Fibroblast of skin of scalp (primary cell): ENCODE measurements at regions not wholly inside any gene's neighbourhood (a gene's known extent, or its start where the extent isn't known, plus 50 kb on each side); places are given as distances from the start of the nearest gene placed in this dataset.

Experiments used
- DNase-seq: peaks from one replicate; pipeline ENCODE4 v3.0.0-alpha.2; 2013

DNA sequence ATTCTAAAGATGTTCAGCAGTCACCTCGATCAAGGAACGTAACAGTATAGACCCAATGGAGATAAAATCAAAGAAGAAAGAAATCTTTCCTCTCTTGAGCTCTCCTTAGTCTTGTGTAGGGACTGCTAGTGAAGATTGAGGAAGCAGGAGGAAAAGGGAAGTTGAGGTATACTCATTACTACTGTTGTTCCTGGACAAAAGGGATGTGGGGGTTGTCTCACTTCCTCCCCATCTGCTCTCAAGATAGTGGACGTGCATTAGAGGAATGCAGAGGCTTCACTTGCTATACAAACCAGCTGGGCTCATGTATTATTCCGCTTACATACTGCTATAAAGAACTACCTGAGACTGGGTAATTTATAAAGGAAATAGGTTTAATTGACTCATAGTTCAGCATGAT is 208.9 kb upstream of the ARHGEF9 start:
- DNase-seq: no peak

DNA sequence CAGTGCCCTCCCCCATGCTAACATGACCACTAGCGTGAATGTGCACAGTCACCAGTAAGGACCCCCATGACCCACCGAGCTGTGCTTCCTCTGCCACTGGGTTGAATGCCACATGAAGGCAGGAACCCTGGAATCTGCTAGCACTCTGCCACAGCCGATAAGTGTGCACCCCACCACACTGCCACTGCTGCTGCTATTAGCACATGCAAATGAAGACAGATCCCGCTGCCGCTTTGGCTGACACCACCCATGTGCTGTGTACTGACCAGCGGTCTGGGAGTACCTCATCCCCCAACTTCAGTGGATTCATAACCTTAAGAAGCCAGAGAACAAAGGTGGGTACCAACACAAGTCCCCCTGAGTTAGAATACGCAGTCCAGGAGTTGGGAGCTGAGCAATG is 200.9 kb upstream of the ARHGEF9 start:
- DNase-seq: no peak

DNA sequence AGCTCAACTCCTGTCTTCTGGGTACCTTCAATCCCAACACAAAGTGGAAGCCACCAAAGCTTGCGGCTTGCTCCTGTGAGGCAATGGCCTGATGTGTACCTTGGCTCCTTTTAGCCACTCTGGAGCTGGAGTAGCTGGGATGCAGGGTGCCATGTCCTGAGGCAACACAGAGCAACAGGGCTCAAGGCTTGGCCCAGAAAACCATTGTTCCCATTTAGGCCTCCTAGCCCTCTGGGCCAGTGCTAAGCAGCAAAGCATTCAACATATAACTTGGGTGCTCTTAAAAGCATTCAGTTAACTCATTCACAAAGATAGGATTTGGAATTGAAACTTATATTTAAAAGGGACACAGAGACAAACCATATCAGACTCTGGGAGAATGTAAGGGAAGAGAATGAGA is 194.5 kb upstream of the ARHGEF9 start:
- no peak for DNase-seq

DNA sequence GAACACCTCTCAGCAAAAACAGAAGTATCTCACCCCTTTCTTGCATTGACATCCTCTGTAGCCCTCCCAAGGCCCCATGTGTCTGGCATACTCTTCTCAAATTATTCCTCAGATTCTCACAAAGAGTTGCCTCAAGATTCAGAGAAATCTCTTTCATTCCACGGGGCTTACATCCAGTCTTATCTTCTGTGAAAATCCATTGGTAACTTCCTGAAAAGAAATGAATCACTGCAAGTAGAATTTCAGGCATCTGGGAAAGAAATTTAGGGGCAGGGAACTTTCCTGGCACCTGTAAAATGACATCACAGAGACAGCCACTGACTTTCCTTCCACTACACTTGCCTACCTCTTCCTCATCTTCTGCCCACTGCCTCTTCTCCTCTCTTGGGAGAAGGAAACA is 182.5 kb upstream of the ARHGEF9 start:
- no peak for DNase-seq

DNA sequence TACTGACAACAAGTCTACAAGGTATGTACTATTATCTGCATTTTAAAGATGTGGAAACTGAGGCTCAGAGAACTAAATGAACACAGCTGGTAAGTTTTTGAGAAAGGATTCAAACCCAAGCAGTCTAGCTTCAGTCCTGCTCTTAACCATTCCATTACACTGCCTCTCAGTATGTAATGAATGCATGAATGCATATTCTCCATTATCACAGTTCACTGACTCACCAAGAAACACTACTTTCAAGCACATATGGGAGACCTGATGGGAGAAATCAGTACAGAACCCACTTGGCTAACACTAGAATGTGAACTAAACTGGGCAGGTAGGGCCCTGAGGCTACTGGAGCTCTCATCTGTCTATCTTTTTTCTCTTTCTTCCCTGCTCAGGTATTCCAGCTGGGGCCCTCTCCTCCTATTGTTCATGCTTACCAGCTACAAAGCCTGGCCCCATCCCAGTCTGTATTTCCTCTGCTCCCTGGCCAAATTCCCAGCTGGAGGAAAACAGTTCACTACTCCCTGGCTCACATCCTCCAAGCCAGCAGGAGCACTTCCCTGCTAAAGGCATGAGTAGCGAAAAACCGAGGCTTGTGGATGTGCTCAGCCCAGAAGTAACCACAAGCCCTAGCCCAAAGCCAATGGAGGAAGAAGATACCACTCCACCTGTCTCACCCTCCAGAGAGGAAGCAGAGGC is 178.2 kb upstream of the ARHGEF9 start:
- DNase-seq: no peak

DNA sequence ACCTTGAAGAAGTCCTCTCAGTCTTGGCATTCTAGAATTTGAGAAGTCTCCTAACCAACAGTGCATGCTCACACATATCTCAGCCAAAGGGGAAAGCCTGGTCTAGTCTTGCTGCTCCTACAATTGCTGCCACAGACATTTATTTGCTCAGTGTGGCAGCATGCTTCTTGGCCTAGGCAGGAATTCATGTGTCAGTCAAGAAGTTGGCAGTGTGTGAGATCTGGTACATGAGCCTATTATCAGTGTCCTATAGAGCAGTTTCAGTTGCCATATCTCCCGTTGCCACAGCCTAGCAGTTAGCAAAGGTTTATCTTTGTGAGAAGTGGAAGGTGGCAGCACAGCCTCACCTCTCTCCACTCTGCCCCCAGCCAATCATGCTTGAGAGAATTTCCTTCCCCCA is 176.9 kb upstream of the ARHGEF9 start:
- no peak for DNase-seq

DNA sequence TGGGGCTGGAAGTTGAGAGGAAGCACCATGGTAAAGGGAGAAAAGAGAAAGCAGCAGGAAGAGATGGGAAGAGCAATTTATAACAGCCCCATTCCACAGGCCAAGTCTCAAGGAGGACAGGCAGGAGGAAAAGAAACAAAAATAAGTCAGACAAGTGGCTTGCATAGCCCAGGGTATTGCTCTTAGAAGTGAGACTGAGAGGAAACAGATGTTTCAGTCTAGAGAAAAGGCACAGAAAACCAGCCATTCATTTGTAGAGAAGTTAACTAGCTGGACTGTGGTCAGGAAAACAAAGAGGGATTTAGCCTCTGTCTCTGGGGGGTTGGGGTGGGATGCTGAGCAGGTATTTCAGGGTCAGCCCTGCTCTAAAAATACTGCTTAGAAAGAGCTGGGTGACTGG is 175.0 kb upstream of the ARHGEF9 start:
- no peak for DNase-seq

DNA sequence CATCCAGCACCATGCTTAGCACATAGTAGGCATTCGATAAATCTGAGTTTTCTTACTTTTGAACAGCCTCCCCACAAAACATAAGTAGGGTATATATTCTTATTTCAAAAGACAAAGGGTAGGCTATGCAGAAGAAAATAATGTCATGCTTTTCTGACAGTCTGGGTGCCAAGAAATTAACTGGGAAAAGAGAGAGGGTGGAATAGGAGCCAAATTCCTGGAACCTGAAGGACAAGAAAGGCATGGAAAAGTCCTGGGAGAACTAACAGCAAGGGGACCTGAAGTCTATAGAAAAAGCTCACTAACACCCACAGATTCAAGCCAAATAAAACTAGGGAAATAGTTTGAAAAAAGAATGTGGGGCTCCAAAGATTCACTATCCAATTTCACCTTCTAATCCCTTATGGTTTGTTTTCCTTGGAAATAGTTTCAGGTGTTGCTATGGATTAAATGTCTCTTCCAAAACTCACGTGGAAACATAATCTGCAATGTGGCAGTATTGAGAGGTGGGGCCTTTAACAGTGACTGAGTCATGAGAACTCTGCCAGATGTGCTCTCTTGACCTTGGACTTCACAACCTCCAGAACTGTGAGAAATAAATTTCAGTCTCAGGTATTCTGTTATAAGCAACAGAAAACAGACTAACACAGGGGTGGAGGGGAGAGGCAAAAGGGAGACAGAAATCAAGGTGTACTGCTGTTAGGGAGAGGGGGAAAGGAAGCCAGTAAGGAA is 173.3 kb upstream of the ARHGEF9 start:
- no peak for DNase-seq

DNA sequence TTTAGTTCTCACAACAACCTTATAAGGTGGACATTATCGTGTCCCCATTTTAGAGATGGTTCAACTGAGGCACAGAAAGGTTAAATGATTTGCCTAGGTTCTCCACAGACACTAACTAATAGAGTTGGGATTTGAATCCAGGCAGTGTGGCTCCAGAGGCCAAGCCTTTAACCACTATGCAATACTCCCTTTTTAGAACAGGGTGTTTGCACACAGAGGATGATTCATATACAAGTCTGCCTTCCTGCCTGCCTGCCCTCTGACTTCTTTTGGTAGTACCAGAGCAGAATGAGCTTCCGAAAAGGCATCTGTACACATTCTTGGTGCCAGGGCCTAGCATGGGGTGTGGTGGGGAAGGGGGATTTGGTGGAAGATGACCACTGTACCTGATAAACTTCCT is 150.8 kb upstream of the ARHGEF9 start:
- no peak for DNase-seq

DNA sequence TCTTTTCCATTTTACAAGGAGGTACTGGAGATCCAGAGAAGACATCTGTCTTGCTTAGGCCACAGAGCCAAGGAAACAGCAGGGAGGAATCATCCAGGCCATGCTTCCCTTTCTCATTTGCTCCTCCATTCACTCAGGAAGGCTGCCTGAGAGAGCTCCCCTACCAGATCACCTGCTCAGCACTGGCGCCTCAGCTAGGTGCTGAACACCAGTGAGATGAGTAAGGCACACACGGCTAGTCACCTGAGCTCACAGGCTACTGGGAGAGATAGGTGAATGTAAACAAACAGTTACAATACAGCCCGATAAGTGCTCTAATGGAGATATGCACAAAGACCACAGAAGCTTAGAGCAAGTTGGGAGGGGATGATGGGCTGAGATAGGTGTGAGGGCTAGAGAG is 149.8 kb upstream of the ARHGEF9 start:
- DNase-seq: no peak

DNA sequence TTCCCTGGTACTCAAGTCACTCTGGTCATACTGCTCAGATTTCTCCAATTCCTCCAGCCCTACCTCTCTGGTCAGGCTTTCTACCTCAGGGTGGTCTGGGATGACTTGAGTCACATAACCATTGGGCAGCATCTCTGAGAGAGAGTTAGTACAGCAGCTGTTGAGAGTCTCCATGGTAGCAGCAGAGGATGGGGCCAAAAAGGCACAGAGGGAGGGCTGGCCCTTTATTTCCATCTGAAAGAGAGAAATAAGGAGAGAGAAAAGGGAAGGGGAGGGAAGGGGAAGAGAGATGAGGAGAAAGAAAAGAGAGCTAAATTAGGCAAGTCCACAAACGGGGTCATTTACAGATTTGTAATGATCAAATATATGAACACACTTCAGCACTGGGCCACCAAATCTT is 149.1 kb upstream of the ARHGEF9 start:
- DNase-seq: no peak

DNA sequence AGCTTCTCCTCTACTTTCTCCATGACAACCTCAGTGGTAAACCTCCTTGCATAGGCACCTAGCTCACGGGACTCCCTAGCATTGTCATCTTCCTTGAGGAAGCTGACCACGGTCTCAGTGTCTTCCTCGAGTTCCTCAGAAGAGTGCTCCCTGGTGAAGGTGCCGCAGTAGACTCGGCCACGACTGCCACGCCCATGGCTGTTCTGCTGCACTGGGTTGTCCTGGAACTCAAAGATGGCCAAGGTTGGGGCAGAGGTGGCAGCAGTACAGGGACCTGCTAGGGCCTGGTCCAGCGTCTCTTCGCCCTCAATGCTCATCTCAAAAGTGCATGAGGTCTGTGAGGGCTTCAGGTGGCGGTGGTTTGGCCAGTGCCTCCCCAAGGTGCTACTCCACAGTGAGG is 147.9 kb upstream of the ARHGEF9 start:
- no peak for DNase-seq

DNA sequence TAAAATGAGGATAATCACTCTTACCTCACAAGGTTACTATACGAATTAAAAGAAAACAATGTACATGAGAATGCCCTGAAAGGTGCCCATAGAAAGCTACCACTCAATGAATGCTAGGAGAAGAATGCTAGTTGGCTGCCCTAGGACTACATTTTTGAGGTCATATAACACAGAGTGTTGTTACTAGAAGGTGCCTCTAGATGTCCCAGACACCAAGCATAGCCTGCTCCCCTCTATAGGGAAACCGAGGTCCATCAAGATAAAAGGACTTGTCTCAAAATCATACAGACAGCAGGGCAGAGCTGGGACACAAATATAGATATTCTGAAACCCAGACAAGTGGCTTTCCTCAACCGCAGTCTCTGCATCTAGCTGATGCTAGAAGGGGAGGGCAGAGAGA is 147.0 kb upstream of the ARHGEF9 start:
- DNase-seq: no peak

DNA sequence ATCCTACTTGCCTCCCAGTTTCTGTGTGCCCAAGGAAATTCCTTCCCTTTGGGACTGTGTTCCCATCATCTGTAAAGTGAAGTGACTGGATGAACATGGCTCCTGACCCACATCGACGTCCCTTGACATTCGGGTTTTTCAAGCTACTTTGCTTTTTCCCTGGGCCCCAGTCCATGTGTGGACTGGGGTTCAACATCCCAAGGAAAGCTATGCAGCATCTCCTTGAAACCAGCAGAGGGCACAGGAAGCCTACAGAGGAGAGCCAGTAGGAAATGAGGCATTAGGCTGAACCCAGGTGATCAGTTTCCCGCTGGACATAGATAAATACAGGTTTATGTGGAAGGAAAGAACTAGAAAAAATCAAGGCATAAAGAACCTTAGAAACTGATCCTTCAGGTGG is 145.1 kb upstream of the ARHGEF9 start:
- peak; percentile 12 for DNase-seq

DNA sequence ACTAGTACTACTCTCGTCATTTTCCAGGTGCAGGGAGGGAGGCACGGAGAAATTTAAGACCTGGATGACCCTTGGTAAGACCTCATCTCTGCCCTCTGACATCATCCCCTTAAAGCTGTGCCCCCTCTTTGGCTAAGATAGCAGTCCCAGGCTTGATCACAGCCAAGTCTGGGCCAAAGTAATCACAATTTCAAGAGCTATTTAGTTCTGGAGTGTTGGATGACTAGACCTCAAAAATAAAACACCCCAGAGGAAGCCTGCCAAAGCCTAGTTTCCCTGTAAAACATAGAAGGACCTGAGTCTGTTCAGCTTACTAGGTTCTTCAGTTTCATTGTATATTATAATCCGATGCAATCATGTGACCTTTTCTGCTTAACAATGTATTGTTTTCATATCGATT is 144.6 kb upstream of the ARHGEF9 start:
- no peak for DNase-seq

DNA sequence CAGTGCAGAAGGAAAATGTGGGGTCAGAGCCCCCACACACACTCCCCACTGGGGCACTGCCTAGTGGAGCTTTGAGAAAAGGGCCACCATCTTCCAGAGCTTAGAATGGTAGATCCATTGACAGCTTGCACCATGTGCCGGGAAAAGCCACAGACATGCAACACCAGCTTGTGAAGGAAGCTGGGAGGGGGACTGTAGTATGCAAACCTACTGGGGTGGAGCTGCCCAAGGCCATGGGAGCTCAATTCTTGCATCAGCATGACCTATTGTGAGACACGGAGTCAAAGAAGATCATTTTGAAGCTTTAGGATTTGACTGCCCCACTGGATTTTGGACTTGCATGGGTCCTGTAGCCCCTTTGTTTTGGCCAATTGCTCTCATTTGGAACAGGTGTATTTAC is 142.8 kb upstream of the ARHGEF9 start:
- DNase-seq: no peak

DNA sequence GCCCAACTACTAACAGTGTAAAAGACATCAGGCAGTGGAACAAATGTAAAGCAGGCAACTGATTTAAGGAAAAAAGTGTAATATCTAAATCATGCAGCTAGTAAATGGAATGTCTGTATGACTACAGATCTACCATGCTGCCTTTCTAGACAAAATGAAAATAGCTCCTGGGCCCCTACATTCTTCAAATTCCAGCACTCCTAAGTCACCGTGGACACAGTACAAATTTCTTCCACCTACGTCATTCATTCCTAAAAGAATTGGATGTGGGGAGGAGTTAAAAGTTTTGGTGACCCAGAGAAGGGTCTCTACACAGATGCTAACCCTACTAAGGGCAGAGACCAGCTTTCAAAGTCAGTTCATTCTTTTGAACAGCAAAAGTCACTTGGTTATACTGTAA is 137.2 kb upstream of the ARHGEF9 start:
- peak; percentile 82 for DNase-seq

DNA sequence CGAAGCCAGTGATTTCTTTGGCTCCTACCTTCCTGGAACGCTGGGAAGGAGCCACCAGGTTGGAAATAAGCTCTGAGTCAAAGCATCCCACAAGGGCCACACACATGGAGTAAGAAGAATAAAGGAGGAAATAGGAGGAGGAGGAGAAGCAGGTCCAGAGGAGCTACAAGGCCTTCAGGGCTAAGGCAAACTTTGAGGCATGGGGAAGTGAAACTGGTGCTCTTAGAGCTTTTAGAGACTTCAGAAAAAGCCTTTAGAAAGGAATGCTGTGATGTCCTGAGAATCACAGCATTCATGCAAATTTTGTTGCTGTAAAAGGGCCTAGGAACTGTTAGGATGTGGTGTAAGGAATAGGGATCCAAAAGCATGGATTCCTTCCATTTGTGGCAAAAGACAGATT is 135.9 kb upstream of the ARHGEF9 start:
- no peak for DNase-seq

DNA sequence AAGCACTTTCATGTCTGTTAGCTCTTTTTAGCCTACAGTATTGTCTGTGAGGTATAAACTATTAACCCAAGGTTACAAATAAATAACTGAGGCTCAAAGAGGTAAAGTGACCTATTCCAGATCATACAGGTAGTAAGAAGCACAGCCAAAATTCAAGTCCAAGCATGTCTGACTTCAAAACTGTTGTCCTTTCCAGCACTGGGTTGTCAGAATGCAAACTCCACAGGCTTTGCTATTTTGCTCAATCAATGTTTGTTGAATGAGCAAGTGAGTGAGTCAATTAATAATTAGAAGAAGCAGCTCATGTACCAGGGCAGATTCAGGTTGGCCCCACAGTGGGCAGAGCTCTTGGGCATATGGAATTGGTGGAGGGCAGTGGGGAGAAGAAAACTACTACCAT is 134.1 kb upstream of the ARHGEF9 start:
- no peak for DNase-seq

DNA sequence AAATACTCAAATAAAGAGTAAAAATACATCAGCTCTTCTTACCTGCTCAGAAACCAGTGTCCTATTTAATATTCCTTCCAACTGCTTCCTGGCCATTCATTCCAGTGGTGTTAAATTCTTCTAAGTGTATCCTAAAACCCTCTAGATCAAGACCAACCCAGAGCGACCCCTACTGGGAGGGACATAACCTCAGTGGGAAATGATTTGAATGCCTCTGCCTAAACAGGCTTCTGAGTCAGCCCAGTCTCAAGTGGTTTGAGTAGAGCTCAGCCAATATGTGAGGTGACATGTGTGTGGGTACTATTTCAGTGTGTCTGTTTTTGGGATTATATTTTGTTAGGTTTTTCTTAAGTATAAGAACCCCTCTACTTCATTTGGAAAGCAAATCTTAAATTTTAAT is 133.6 kb upstream of the ARHGEF9 start:
- peak; percentile 57 for DNase-seq

DNA sequence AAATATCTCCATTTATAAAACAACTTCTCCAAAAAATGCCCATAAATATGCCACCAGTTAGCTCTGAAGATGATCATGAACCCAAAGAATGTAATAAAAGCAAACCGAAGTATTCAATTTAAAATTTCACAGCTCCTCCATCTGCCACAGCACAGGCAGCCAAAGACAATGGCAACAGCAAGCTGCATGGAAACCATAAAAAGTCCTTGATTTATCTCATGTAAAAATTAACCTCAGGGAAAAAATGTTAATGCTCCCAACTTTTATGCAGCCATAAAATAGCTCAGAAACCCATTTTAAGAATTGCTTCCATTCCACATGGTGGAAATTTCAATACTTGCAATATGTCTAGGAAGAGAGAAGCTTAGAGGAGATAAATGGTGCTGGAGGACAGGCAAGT is 132.3 kb upstream of the ARHGEF9 start:
- DNase-seq: no peak

DNA sequence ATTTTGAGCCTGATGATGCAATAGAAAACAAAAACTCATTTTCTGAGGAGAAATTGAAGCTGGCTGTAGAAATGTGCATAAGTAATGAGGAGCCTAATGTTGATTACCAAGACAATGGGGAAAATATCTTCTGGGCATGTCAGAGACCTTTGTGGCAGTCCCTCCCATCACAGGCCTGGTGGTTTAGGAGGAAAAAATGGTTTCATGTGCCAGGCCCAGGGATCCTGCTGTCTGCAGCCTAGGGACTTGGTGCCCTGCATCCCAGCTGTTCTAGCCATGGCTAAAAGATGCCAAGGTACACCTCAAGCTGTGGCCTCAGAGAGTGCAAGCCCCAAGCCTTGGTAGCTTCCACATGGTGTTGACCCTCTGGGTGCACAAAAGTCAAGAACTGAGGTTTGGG is 128.7 kb upstream of the ARHGEF9 start:
- DNase-seq: no peak

DNA sequence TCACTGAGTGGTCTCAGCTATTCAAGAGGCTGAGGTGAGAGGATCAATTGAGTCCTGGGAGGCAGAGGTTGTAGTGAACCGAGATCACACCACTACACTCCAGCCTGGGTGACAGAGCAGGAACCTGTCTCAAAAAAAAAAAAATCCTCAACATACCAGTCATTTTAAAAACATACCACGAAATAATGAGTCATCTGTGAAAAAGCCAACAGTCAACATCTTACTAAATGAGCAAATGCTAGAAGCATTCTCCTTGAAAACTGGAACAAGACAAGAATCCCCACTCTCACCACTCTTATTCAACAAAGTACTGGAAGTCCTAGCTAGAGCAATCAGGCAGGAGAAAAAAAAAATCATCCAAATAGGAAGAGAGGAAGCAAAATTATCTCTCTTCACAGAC is 104.0 kb upstream of the ARHGEF9 start:
- DNase-seq: peak; percentile 80
